ENCODE measurements at regions not wholly inside any gene's neighbourhood (a gene's known extent, or its start where the extent isn't known, plus 50 kb on each side); places are given as distances from the start of the nearest gene placed in this dataset.
"Not testable (repeated sequence)": the region's sequence is repeated elsewhere in the genome, so short reads cannot be mapped to it uniquely, and the experiment has no call there.

DNA sequence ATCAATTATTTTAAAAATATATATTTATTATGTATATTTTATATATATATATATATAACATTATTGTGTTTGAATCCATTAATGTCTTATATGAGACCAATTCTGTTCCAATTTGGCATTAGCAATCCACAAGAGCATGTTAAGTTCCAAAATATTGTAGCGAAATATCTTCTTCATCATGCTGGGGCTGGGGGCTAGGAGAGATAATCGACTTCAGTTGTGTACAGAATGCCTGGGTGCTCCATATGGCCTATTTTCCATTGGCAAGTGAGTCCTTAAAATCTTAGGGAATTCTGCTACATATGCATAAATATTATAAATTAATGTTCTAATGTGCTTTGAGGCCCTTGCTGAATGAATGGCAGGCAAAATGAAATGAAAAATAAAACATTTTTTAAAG lies 117.7 kb downstream of the PCDH7 start:
- DNase-seq = no peak

DNA sequence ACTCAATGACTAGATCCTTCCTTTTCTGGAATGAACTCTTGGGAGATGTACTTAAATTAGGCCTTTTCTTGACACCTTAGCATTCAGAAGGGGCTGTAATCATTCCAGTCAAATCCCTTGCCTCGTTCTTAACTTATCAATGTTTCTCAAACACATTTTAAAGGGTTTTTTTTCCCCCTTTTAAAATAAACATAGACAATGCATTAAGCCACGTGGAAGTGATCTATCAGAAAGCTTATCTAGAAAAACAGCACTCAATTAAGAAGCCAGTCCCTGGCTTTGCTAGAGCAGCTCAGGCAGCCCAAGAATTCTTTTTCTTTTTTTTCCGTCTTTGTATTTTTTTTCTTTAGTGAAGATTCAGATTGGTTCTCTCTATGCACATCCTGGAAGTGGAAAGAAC lies 118.2 kb downstream of the PCDH7 start:
- DNase-seq = no peak

DNA sequence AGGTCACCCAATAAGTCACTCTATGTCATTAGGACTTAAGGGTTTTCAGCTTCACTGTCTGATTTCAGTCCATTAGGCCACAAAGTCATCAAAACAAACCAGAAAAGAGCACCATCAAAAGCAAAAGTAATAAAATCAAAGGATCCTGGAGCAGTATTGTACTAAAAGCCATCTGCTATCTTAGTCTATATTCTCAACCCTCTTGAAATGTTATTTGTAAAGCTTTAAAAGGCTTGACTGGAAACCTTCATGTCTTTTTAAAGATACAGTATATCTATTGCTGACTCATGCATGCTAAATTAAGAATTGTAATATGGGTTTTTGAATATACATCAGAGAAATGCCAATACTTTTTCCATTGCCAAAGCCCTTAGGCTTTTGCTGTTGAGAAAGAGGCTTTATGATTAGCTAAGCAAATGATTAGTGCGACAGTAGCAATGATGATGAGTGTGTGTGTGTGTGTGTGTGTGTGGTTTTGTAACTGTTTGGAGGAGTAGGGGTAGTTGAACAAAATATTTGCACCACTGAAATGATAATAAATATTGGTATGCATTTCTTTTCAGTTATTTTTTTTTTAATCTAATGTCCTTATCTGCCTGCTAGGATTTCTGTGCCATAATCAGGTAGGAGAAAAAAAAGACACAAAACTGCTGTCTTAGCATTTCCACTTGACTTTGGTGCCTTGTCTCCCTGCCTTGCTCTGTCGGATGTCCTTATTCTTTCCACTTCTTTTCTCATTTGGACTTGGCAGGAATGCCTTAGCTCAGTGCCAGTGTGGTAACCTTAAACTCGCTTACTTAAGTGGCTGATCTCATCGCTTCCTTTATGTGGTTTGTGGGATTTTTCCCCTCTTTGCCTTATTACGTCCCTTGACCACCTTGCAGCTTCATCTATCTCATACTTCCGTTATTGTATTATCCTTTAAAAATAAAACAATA lies 119.7 kb downstream of the PCDH7 start:
- no peak for DNase-seq

DNA sequence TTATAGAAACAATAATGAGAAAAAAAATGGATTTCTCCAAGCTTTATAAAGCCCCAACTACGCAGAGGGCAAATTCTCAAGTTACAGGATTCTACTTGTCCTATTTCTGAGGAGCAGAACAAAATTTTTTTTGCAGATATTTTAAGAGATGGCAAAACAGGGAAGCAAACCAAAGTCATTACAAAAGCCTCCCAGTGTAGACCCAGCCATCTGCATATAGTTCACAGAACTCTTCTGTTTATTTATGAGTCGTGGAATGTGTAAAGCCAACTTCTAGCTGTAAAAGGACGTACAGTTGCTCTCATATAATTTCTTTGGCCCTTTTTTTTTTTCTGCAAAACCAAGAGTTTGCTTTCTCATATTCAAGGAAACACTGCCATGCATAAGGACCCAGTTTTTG lies 120.4 kb downstream of the PCDH7 start:
- DNase-seq = no peak

DNA sequence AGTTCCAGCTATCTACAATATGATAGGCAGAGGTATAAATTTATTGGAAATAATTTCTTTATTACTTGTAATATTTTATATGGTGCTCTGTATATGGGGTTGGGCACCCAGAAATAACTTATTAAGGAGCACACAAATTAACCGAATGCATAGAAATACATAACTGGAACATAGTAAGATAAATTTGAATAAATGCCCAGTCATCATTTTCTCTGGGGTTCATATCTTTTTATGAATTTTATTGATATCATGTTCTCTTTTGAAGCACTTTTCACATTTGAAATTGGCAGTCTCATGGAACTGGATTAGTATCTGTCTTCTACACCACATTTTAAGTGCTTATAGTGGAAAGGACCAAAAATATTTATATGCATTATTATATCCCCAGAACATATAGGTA lies 122.0 kb downstream of the PCDH7 start:
- DNase-seq = no peak

DNA sequence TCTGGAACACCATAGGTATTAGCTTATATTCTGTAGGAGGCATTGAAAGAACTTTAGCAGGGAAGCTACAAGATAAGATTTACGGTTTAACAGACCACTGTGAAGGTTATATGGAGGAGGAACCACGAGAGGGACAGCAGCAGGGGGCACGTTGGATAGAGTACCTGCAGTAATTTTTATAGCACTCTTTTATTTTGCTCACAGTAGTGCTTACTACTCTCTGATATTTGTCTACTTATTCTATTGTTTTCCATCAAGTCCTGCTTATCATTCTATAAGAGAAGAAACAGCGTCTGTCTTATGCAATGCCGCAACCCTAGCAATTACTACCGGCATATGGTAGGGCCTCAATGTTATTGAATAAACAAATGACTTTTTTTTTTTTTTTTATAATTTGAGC lies 122.5 kb downstream of the PCDH7 start:
- no peak for DNase-seq

DNA sequence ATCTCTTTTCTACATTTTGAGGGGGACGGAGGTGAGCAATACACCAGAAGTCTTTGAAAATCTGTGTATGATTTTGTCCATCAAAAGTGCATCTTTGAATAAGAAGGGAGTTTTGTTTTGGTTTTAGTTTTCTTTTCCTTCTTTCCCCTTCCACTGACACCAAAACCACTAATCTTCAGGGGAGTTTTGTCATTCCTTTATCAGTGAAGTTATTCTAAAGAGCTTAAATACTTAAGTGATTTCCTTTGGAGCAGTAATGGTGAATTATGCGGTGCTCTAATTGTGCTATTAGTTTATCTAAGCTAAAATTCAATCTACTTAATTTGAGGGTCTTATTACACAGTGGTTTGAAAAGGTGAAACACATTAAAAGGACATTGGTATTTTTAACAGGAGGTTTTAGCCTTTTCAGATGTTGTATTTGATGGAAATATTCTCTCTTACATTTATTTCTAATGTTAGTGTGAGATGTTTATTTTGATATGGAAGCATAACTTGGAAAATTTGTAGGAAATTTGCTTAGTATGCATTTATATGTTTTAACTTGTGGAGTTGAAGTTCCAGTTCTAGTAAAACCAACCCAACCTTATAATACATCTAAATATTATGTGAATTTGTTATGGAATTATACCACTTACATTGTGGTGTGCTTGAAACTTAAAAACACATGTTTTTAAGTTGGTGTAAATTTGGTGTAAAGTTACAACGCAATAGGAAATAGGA lies 124.9 kb downstream of the PCDH7 start:
- no peak for DNase-seq

DNA sequence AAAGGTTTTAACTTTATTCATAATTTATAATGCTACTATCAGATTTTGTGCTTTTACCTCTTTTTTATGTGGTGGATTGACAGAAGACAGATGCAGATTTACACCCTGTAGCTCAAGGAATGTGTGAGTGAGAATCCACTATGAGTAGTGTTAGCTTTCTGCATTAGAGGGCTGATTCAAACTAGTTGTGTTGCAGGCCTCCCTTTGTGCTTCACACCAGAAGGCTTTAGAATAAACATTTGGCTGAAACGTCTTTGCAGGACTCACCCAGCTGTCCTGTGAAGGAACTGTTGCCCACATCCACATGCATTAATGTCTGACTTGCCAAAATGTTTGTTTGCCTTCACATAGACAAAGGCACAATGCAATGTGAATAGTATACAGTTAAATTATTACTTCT lies 127.0 kb downstream of the PCDH7 start:
- DNase-seq = no peak

DNA sequence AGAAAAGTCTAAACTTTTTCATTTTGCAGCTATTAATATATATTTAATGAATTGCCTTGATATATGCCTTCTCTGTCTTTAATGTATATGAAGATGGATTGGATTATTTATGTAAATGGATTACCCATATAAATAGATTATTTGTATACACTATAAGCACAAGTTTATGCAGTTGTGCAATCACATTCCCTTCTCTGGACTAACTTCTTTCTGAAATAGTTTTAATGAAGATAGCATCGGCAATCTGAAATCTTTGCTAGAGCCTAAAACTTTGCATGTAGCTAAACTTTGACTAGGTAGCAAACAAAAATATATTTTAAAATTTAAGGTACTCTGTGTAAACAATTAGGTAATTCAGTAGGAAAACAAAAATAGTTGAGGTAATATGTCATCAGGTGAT lies 127.8 kb downstream of the PCDH7 start:
- DNase-seq = no peak

DNA sequence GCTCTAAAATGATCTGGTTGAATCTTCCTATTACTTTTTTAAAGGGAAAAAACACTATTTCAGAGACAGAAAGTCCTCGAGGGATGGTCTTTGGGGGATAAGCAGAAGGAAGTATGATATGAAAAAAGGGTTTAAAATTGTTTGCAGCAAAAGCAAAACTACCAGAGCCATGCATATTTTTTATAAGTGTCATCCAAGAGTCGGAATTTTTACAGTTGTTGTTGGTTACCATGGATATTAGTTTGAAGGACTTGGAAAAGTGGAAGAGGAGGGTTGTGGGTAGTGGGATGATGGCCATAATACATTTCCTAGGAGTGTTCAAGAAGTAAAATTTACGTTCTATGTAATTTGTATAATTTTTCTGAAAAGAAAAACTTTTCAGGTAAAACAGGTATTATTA lies 134.4 kb downstream of the PCDH7 start:
- DNase-seq = peak; percentile 18

DNA sequence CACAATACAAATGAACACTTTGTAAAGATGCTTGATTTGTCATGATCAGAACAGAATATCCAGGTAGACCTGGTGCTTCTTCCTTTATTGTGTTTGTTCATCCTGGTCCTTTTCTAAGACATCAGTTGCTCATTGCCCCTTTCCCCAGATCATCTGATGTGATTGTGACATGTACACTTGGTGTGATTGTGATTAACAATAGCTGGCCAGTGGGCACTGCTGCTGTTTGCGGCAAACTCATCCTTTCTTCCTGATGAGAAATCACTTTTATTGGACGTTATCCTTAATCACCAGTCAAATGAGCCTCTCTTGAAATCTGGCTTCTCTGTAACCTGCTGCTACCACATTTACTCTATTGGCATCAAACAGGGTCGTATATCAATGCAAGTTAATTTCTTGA lies 135.1 kb downstream of the PCDH7 start:
- DNase-seq = no peak

DNA sequence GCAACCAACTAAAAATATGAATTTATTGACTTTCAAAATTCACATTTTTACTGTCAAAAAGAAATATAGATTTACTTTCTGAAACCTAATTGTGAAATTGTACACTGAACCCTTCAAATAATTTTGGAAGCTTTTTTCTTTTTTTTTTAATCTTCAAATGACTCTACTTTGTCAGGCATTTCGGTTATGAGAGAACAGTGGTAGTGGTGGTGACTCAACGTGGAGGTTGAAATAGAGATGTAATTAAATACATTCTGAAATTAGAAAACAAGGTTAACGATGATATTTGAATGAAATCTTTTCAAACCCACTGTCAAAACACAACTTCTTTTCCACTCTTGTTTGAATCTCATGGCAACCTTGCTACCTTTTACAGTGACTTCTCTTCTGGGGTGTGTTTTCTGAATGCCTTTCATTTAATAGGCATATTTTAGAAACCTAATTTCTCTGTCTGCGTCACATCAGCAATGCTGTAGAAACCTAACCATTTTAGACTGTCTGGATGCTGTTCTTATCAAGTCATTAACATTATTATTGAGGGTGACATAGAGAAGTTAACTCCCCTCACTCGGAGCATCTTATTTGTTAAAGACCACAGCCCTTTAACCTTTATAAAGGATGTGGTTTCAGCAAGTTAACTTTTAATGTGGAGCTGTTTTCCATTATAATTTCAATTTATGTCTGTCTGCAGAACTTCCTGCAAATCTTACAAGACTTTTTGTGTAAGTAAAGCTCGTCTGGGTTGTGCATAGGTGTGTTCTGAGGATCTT lies 136.8 kb downstream of the PCDH7 start:
- no peak for DNase-seq

DNA sequence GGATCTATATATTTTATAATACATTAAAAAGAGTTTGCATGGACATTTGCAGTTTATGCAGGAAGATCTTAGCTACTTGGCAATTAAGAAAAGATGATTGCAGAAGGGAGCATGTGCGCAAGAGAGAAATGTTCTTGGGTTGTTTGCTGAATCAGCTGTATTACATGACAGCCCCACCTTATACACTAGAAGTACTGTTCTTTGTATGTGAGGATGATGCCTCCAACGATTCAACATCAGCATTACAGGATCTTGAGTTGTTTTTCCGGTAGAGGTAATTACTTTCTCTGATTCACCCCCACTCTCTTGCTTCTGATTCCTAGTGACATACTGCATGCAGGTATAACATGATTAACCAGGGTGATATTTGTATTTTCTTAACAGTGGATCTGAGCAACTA lies 140.8 kb downstream of the PCDH7 start:
- no peak for DNase-seq

DNA sequence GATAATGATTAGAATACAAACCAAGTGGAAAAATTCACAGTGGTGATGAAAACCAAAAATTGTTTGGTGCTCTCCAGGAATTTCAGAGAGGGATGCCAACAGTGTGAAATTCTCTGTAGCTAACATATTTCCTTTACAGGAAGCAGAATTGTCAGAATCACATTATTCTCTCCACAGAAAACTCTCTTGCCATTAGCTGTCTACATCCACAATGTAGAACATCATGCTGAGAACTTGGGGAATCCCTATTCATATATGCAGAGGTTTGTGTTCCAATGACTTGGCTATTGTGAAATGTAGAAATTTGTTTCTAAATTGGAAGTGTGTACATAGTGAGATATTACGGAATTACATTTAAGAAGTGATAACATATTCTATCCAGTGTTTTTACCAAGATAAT lies 142.0 kb downstream of the PCDH7 start:
- no peak for DNase-seq

DNA sequence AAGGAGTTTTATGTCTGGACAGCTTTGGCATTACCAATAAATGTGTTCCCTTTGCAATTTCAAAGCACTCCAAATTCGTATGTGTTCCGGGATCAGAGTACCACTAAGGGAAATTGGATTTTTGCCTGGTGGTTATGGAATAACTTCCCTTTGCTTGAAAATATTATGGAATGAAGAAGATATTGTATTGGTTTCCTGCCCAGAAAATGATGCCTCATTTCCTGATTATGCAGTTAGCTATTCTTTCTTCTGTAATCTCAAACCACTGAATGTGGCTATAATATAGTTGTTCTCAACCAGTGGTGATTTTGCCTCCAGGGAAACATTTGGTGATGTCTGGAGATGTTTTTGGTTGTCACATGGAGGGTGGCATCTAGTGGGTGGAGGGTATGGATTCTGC lies 142.9 kb downstream of the PCDH7 start:
- DNase-seq = peak; percentile 79

DNA sequence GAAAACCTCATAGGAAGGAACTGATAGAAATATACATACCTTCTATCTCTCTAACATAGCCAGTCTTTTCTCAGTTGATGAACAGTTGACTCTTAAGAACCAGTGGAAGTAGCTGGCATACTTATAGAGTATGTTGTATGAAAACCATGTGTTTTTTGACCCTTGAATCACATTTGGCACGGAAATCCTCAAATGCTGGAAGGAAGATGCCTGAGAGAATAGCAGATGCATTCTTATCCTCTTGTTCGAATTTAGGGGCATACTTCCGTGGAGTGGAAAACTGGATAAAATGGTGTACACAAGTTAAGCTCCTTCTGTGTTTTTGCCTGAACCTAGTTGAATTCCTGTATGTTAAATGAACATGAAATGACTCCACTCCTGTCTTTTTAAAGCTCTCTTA lies 145.5 kb downstream of the PCDH7 start:
- DNase-seq = no peak

DNA sequence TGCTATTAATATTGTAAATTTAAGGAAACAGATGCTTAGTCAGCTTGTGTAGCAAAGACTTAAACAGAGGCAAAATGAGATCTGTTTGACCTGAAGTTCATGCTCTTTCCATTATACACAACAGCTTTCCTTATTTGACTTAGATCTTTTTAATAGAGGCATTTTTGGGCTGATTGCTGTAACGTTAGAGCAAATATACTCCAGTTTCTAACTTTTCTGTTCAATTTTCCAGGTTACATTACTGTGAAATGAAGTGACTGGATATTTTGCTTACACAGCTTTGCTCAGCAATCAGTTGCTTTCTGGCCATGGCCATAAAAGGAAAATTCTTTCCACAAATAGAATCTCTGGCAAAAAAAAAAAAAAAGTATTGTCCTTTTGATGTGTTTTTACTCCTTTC lies 146.2 kb downstream of the PCDH7 start:
- DNase-seq = no peak

DNA sequence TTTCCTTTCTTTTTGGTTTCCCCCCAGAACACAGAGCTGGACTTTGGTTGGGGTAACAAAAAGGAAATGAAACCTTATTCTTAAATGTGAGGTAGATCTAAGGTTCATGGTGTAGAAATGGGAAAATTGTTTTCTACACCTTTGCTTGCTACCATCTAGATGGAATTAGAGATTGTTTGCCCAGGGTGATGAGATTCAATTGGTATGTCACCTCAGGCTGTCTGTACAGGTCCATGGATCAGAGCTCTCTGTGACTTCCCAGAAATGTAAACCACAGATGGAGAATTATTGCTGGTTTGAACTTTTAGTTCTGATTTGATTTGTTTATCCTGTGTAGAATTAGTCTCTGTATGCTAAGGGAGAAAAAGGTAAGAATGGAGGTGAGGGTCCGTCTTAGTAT lies 146.7 kb downstream of the PCDH7 start:
- DNase-seq = no peak

DNA sequence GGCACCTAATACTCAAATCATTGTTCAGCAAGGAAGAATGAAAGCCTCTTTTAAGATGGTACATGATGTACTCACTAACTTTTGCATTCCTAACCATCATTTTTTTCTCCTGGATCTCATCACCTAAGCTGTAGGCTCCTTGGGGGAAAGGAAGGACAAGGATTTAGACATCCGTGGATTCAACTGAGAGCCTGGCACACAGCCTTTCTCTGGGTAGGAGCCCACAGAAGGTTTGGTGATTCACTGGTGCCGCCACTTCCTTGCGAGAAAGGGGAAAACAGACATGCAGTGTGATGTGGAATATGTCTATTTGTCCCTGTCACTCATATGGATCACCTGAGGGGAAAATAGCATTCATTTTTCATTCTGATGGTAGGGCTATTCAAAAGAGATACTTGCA lies 147.3 kb downstream of the PCDH7 start:
- DNase-seq = no peak

DNA sequence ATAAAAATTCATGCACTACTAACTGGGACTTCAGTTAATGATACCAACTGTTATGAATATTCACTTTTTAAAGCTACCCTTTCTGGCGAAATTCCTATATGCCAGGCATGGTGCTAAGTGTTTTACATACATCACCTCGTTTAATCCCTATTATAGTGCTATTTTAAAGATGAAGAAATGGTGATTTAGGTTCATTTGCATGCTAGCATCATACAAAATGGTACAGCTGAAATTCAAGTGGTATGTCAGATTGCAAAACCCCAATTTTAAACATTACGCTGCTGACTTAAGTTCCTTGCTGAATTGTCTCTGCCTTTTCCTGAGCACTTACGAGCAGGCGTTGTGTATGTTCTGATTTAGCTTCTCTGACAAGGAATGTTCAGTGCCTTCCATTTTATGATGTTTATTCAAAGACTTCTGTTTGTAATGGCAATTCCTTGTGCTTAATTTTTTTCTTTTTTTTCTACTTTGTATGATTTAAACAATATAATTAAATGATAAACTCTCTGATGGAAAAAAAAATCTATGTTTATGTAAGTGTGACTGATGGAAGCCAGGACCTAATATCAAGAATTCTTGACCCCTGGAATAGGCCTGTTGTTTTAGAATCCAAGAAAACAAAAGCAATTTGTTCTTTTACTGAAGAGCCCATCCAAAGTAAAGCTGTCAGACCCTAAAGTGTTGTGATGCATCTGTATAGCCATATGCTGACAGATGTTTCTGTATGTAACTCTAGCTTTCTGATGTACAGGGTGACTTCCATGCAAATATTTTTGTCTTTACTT lies 148.1 kb downstream of the PCDH7 start:
- no peak for DNase-seq

DNA sequence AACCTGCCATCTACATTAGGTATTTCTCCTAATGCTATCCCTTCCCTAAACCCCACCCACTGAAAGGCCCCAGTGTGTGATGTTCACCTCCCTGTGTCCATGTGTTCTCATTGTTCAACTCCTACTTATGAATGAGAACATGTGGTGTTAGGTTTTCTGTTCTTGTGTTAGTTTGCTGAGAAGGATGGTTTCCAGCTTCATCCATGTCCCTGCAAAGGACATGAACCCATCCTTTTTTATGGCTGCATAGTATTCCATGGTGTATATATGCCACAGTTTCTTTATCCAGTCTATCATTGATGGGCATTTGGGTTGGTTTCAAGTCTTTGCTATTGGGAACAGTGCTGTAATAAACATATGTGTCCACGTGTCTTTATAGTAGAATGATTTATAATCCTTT lies 149.2 kb downstream of the PCDH7 start:
- DNase-seq = not testable (repeated sequence)

DNA sequence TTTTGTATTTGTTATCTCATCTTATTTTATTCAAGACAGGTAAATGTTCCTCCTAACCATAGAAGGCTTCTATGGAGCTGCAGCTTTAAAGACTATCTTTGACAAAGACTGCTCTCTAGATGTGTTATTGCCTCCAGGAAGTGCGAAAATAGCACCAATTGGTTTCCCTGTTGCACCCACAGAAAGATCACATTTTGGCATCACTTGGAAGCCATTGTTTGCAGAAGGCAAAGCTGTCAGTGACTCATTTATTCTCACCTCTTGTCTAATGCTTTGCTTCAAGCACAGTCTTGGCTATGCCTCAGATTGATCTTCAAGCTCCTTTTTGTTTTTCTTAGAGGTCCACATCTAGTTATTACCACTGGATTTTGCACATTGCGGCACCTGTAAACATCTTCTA lies 150.3 kb downstream of the PCDH7 start:
- DNase-seq = no peak

All from skin of body (tissue), 1 donor.